Upper lobe of left lung (tissue), 4 donors: ENCODE measurements at regions not wholly inside any gene's neighbourhood (a gene's known extent, or its start where the extent isn't known, plus 50 kb on each side); places are given as distances from the start of the nearest gene placed in this dataset.

Source experiments
- EP300 ChIP-seq, 4 donors: sonication (generic); formaldehyde crosslinking; IDR thresholded peaks; one replicate each; pipeline ENCODE4 v1.5.1; 2017; ENCODE audit warnings: antibody characterized with exemption in 4 of 4, control low read depth in 2 of 4
- TF ChIP-seq, protein P1 (sequence below), 6 experiments: fragments of 450-650 bp in 4 of 6; fragments of 200-600 bp in 2 of 6; sonication (generic) in 2 of 6; IDR thresholded peaks; one replicate each; pipeline ENCODE4 v1.5.1; 2016 to 2019; ENCODE audit warnings: antibody characterized with exemption in 6 of 6

DNA sequence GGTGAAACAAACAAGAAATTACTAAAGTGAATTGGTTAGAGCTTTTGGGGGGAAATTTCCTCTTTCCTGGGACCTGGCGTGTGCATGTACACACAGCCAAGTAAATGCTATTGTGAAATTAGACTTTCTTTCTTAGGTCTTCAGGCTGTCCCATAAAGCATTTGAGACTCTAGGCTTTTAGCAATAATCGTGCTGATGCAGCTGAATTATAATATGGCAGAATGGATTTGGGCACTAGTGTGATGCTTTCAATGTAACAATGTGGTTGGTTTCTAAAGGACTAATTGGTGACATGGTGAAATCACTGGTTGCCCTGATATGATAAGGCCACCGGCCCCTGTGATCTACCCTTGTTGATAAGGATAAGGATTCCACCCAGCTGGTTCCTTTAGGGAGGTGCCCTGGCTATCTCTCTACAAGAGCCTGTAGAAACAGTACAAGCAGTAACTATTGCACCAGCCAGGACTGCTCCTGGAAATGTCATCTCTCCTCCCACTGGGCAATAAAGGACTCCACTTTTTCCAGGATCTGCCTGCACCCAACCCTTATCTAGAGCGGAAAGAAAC is 164.1 kb downstream of the TFAP2A start:
- TF ChIP-seq, protein P1, sequence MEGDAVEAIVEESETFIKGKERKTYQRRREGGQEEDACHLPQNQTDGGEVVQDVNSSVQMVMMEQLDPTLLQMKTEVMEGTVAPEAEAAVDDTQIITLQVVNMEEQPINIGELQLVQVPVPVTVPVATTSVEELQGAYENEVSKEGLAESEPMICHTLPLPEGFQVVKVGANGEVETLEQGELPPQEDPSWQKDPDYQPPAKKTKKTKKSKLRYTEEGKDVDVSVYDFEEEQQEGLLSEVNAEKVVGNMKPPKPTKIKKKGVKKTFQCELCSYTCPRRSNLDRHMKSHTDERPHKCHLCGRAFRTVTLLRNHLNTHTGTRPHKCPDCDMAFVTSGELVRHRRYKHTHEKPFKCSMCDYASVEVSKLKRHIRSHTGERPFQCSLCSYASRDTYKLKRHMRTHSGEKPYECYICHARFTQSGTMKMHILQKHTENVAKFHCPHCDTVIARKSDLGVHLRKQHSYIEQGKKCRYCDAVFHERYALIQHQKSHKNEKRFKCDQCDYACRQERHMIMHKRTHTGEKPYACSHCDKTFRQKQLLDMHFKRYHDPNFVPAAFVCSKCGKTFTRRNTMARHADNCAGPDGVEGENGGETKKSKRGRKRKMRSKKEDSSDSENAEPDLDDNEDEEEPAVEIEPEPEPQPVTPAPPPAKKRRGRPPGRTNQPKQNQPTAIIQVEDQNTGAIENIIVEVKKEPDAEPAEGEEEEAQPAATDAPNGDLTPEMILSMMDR (IDR thresholded peaks at IDR 0.05) = no peak
- TF ChIP-seq EP300 (IDR thresholded peaks at IDR 0.05) = no peak
